ENCODE measurements at regions not wholly inside any gene's neighbourhood (a gene's known extent, or its start where the extent isn't known, plus 50 kb on each side); places are given as distances from the start of the nearest gene placed in this dataset.

GRCh38 chr10:25877296-25877695 is 56.7 kb upstream of the MYO3A start:
- TF ChIP-seq CTCF (conservative IDR thresholded peaks at IDR 0.05 in 1 of 2, IDR thresholded peaks at IDR 0.05 in 1 of 2; ENCODE audit: low read depth in 1 of 2, low read length in 2 of 2) (no peak), EZH2 (IDR thresholded peaks at IDR 0.05; ENCODE audit: low read length, missing control alignments) (no peak)

Data from fibroblast of lung (primary cell).